Stomach (tissue), 8 donors: ENCODE measurements at regions not wholly inside any gene's neighbourhood (a gene's known extent, or its start where the extent isn't known, plus 50 kb on each side); places are given as distances from the start of the nearest gene placed in this dataset.

Experiments used
- DNase-seq, 2 donors: peaks; one replicate each; pipeline versions ENCODE4 v3.0.0 to v3.0.0-alpha.2; 2013 to 2019
- H3K27ac ChIP-seq, 5 donors: fragments of 200-600 bp in 4 of 5; sonication (generic) in 4 of 5; one replicate each; pipeline ENCODE4 v1.5.1; 2013 to 2019; ENCODE audit warnings: mild to moderate bottlenecking in 1 of 5, moderate library complexity in 1 of 5
- H3K27me3 ChIP-seq, 3 donors: fragments of 200-600 bp; sonication (generic); one replicate each; pipeline ENCODE4 v1.5.1; 2017 to 2019; ENCODE audit warnings: mixed run types in 1 of 3
- H3K36me3 ChIP-seq, 4 donors: fragments of 200-600 bp; sonication (generic); 1 replicate in 3 of 4; 2 replicates in 1 of 4; pipeline ENCODE4 v1.5.1; 2016 to 2019
- H3K4me1 ChIP-seq, 4 donors: fragments of 200-600 bp; sonication (generic); one replicate each; pipeline ENCODE4 v1.5.1; 2016 to 2019
- H3K4me3 ChIP-seq, 4 donors: fragments of 200-600 bp; sonication (generic) in 3 of 4; one replicate each; pipeline ENCODE4 v1.5.1; 2016 to 2019; ENCODE audit warnings: mild to moderate bottlenecking in 1 of 4
- H3K9me3 ChIP-seq, 4 donors: fragments of 200-600 bp; sonication (generic); one replicate each; pipeline ENCODE4 v1.5.1; 2016 to 2019
- CTCF ChIP-seq, 7 experiments: fragments of 450-650 bp in 4 of 7; fragments of 200-600 bp in 3 of 7; sonication (generic) in 3 of 7; IDR thresholded peaks; one replicate each; pipeline ENCODE4 v1.5.1; 2016 to 2019; ENCODE audit warnings: antibody characterized with exemption in 7 of 7, control low read depth in 2 of 7, mild to moderate bottlenecking in 1 of 7
- EP300 ChIP-seq: sonication (generic); formaldehyde crosslinking; IDR thresholded peaks from one replicate; pipeline ENCODE4 v1.6.1; 2017; ENCODE audit warnings: antibody characterized with exemption
- POLR2A ChIP-seq, 4 donors: fragments of 450-650 bp; IDR thresholded peaks; one replicate each; pipeline ENCODE4 v1.6.1; 2016; ENCODE audit warnings: antibody characterized with exemption in 4 of 4, control low read depth in 2 of 4, mild to moderate bottlenecking in 1 of 4, moderate library complexity in 1 of 4
- POLR2AphosphoS5 ChIP-seq, 3 donors: sonication (generic); formaldehyde crosslinking; IDR thresholded peaks; one replicate each; pipeline ENCODE4 v1.6.1; 2016; ENCODE audit warnings: antibody characterized with exemption in 3 of 3
- WGBS, 5 donors: extraction: QIAGEN DNeasy Blood & Tissue Kit in 3 of 5; methylation state at CpG; one replicate each; pipeline versions ENCODE4 v1.1.5 to v1.1.7; 2013 to 2018; 5-methylcytosine and 5-hydroxymethylcytosine counted together
- intact Hi-C: fragments of 100-400 bp; cut with DNase I; formaldehyde crosslinking; loops from one replicate; pipeline ENCODE4 v1.15.1; 2023; ENCODE audit warnings: low total_unique reads
- donor health status: healthy with polysubstance abuse.
- donor health status: Bipolar disorder and iron deficiency.
- donor health status: healthy.

- no peak for DNase-seq
- H3K4me1 ChIP-seq: peaks cover 0 to 11% (median 5%) of the 10 kb centered on the region in 4 donors
- H3K4me3 ChIP-seq: no peak overlapping the region
- TF ChIP-seq EP300: no peak
- TF ChIP-seq POLR2AphosphoS5 (IDR thresholded peaks at IDR 0.05): no peak
- TF ChIP-seq POLR2A (IDR thresholded peaks at IDR 0.05): no peak
- no peak for TF ChIP-seq CTCF (IDR thresholded peaks at IDR 0.05)
- peaks cover 0 to 6% (median 0%) of the 10 kb centered on the region in 4 donors for H3K9me3 ChIP-seq
- intact Hi-C loops: no loop called here
- no peaks in the 10 kb centered on the region for H3K36me3 ChIP-seq
- no peaks in the 10 kb centered on the region for H3K27me3 ChIP-seq
- no peak overlapping the region for H3K27ac ChIP-seq
These were observed 135.7 kb downstream of the IGF1 start for GRCh38 chr12:102344691-102345090.

- TF ChIP-seq POLR2A (IDR thresholded peaks at IDR 0.05) (no peak), POLR2AphosphoS5 (IDR thresholded peaks at IDR 0.05) (no peak), EP300 (no peak), CTCF (IDR thresholded peaks at IDR 0.05) (no peak)
- intact Hi-C loops: no loop called here
- Histone ChIP-seq H3K27ac (peak overlapping the region in 3 of 5 donors; percentile 54 to 57 (median 56)), H3K4me3 (no peak overlapping the region), H3K9me3 (peaks cover 0 to 6% (median 0%) of the 10 kb centered on the region in 4 donors), H3K27me3 (no peaks in the 10 kb centered on the region), H3K4me1 (peaks cover 0 to 11% (median 5%) of the 10 kb centered on the region in 4 donors), H3K36me3 (no peaks in the 10 kb centered on the region)
- WGBS, 5 donors: 65 to 93% (median 82%) methylated on average over 1 of the region's 1 CpG
- peak in 1 of 2 donors; percentile 17 for DNase-seq
These were observed 136.8 kb downstream of the IGF1 start for GRCh38 chr12:102343361-102344121.

GRCh38 chr12:102342281-102343006, 137.9 kb downstream of the IGF1 start:
- no peaks in the 10 kb centered on the region for H3K27me3 ChIP-seq
- TF ChIP-seq EP300 (no peak), POLR2A (IDR thresholded peaks at IDR 0.05) (no peak), POLR2AphosphoS5 (IDR thresholded peaks at IDR 0.05) (peak in 2 of 3 donors; percentile 49 to 54)
- peak overlapping the region in 3 of 5 donors; percentile 54 to 77 (median 57) for H3K27ac ChIP-seq
- 38 to 72% (median 54%) methylated on average over 3 of the region's 3 CpGs for WGBS, 5 donors
- peaks cover 0 to 6% (median 0%) of the 10 kb centered on the region in 4 donors for H3K9me3 ChIP-seq
- DNase-seq: peak; percentile 7 to 27
- no peak overlapping the region for H3K4me3 ChIP-seq
- no peaks in the 10 kb centered on the region for H3K36me3 ChIP-seq
- intact Hi-C loops: no loop called here
- peaks cover 0 to 11% (median 5%) of the 10 kb centered on the region in 4 donors for H3K4me1 ChIP-seq

- TF ChIP-seq CTCF (IDR thresholded peaks at IDR 0.05) (no peak), POLR2A (IDR thresholded peaks at IDR 0.05) (no peak), EP300 (no peak), POLR2AphosphoS5 (IDR thresholded peaks at IDR 0.05) (no peak)
- Histone ChIP-seq H3K27ac (no peak overlapping the region), H3K4me3 (no peak overlapping the region), H3K4me1 (no peaks in the 10 kb centered on the region), H3K9me3 (no peaks in the 10 kb centered on the region), H3K27me3 (no peaks in the 10 kb centered on the region), H3K36me3 (no peaks in the 10 kb centered on the region)
- DNase-seq: no peak
- intact Hi-C loops: no loop called here
These were observed 137.1 kb upstream of the PMCH start for GRCh38 chr12:102334765-102335164.
